ENCODE measurements at regions not wholly inside any gene's neighbourhood (a gene's known extent, or its start where the extent isn't known, plus 50 kb on each side); places are given as distances from the start of the nearest gene placed in this dataset.
"Not testable (repeated sequence)": the region's sequence is repeated elsewhere in the genome, so short reads cannot be mapped to it uniquely, and the experiment has no call there.

GRCh38 chr2:21895200-21895599 lies 771.4 kb downstream of the TDRD15 start:
- Histone ChIP-seq H3K36me3 (ENCODE audit: insufficient read depth, low read length) (no peaks in the 10 kb centered on the region), H3K9me2 (replicated peaks; ENCODE audit: insufficient read depth, low read length) (no peaks in the 10 kb centered on the region), H3K9me3 (ENCODE audit: low read length) (no peaks in the 10 kb centered on the region), H3K4me2 (ENCODE audit: low read depth, low read length, poor library complexity, severe bottlenecking) (no peak overlapping the region), H3K27ac (ENCODE audit: low read length) (no peak overlapping the region), H3K27me3 (ENCODE audit: low read length) (no peaks in the 10 kb centered on the region), H3K9ac (ENCODE audit: low read length) (no peak overlapping the region), H3K4me1 (ENCODE audit: low read length) (no peaks in the 10 kb centered on the region), H3K79me2 (ENCODE audit: low read length) (no peaks in the 10 kb centered on the region), H4K20me1 (ENCODE audit: insufficient read depth, low read depth, low read length) (no peaks in the 10 kb centered on the region), H2AFZ (ENCODE audit: low read length) (no peak overlapping the region), H3K4me3 (ENCODE audit: low read length) (no peak overlapping the region)
- no peak for DNase-seq

DNA sequence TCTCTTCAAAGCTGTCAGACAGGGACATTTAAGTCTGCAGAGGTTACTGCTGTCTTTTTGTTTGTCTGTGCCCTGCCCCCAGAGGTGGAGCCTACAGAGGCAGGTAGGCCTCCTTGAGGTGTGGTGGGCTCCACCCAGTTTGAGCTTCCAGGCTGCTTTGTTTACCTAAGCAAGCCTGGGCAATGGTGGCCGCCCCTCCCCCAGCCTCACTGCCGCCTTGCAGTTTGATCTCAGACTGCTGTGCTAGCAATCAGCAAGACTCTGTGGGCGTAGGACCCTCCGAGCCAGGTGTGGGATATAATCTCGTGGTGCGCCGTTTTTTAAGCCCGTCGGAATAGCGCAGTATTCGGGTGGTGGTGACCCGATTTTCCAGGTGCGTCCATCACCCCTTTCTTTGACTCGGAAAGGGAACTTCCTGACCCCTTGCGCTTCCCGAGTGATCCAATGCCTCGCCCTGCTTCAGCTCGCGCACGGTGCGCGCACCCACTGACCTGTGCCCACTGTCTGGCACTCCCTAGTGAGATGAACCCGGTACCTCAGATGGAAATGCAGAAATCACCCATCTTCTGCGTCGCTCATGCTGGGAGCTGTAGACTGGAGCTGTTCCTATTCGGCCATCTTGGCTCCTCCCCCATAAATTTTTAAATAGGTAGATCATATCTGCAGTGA lies 785.1 kb downstream of the TDRD15 start:
- H3K4me2 ChIP-seq (ENCODE audit: low read depth, low read length, poor library complexity, severe bottlenecking); H3K36me3 ChIP-seq (ENCODE audit: insufficient read depth, low read length); H3K4me1 ChIP-seq (ENCODE audit: low read length); H3K9me2 ChIP-seq (replicated peaks; ENCODE audit: insufficient read depth, low read length); H4K20me1 ChIP-seq (ENCODE audit: insufficient read depth, low read depth, low read length); DNase-seq; H3K27me3 ChIP-seq (ENCODE audit: low read length); H3K9me3 ChIP-seq (ENCODE audit: low read length); H3K79me2 ChIP-seq (ENCODE audit: low read length); H2AFZ ChIP-seq (ENCODE audit: low read length); H3K27ac ChIP-seq (ENCODE audit: low read length); H3K4me3 ChIP-seq (ENCODE audit: low read length); H3K9ac ChIP-seq (ENCODE audit: low read length): not testable (repeated sequence)

DNA sequence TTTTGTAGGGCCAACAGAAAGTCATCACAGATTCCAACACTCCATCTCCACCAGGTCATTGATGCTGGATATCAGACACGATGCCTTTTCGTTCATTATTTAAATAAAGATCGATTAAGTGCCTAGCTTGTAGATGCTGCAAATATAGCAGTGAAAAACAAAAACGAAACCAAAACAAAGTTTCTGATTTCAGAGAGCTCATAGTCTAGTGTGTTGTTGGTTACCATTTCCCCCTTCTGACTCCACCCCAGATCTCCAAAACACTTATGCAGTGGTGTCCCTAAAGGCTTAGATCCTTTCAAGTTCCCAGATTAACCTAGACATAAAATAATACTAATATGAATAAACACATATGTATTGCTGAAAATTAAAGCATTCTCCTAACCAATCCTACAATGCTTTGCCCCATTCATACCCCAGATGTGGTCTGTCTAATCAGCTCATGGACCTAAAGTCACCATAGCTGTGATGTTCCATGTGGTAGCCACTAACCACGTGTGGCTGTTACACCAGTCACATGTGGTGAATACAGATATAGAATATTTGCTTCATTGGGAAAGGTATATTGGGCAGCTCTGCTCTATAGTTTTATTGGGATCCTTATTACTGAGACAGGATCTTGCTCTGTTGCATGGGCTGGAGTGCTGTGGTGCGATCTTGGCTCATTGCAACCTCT lies 787.2 kb downstream of the TDRD15 start:
- H3K9ac ChIP-seq (ENCODE audit: low read length), result no peak overlapping the region
- no peaks in the 10 kb centered on the region for H3K36me3 ChIP-seq (ENCODE audit: insufficient read depth, low read length)
- no peaks in the 10 kb centered on the region for H3K9me2 ChIP-seq (replicated peaks; ENCODE audit: insufficient read depth, low read length)
- no peak overlapping the region for H3K4me2 ChIP-seq (ENCODE audit: low read depth, low read length, poor library complexity, severe bottlenecking)
- no peak for DNase-seq
- no peaks in the 10 kb centered on the region for H3K79me2 ChIP-seq (ENCODE audit: low read length)
- no peak overlapping the region for H2AFZ ChIP-seq (ENCODE audit: low read length)
- H3K9me3 ChIP-seq (ENCODE audit: low read length), result no peaks in the 10 kb centered on the region
- H3K4me3 ChIP-seq (ENCODE audit: low read length), result no peak overlapping the region
- no peak overlapping the region for H3K27ac ChIP-seq (ENCODE audit: low read length)
- no peaks in the 10 kb centered on the region for H4K20me1 ChIP-seq (ENCODE audit: insufficient read depth, low read depth, low read length)
- H3K4me1 ChIP-seq (ENCODE audit: low read length), result no peaks in the 10 kb centered on the region
- no peaks in the 10 kb centered on the region for H3K27me3 ChIP-seq (ENCODE audit: low read length)

GRCh38 chr2:21912405-21912804 lies 788.6 kb downstream of the TDRD15 start:
- no peaks in the 10 kb centered on the region for H3K9me3 ChIP-seq (ENCODE audit: low read length)

DNA sequence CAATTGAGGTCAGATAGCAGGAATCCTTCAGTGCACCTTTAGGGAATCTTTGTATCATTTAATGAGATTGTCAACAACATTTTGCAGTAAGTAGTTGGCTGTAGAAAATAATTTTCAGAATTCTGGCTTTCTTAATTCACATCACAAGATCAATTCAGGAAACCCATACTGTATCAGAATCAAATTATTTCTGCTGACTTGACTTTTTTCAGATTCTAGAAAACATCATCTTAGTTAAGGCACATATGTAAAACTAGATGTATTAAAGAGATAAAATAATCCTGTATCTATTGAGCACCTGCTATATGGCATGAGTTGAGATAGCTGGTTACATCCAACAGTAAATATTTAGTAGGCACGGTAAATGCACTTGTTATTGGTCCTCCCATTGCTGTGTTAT lies 791.4 kb downstream of the TDRD15 start:
- no peaks in the 10 kb centered on the region for H3K79me2 ChIP-seq (ENCODE audit: low read length)
- H3K27ac ChIP-seq (ENCODE audit: low read length), result no peak overlapping the region
- no peaks in the 10 kb centered on the region for H3K9me2 ChIP-seq (replicated peaks; ENCODE audit: insufficient read depth, low read length)
- no peaks in the 10 kb centered on the region for H3K9me3 ChIP-seq (ENCODE audit: low read length)
- H3K36me3 ChIP-seq (ENCODE audit: insufficient read depth, low read length), result no peaks in the 10 kb centered on the region
- H2AFZ ChIP-seq (ENCODE audit: low read length), result no peak overlapping the region
- no peak overlapping the region for H3K4me2 ChIP-seq (ENCODE audit: low read depth, low read length, poor library complexity, severe bottlenecking)
- no peak overlapping the region for H3K4me3 ChIP-seq (ENCODE audit: low read length)
- DNase-seq, result no peak
- no peaks in the 10 kb centered on the region for H3K27me3 ChIP-seq (ENCODE audit: low read length)
- H4K20me1 ChIP-seq (ENCODE audit: insufficient read depth, low read depth, low read length), result no peaks in the 10 kb centered on the region
- H3K9ac ChIP-seq (ENCODE audit: low read length), result no peak overlapping the region
- no peaks in the 10 kb centered on the region for H3K4me1 ChIP-seq (ENCODE audit: low read length)

More at GRCh38 chr2:21912405-21912804, 788.6 kb downstream of the TDRD15 start:
- Histone ChIP-seq H3K27ac (ENCODE audit: low read length) (no peak overlapping the region), H3K27me3 (ENCODE audit: low read length) (no peaks in the 10 kb centered on the region), H3K36me3 (ENCODE audit: insufficient read depth, low read length) (no peaks in the 10 kb centered on the region), H3K4me3 (ENCODE audit: low read length) (no peak overlapping the region), H3K79me2 (ENCODE audit: low read length) (no peaks in the 10 kb centered on the region), H2AFZ (ENCODE audit: low read length) (no peak overlapping the region), H3K4me1 (ENCODE audit: low read length) (no peaks in the 10 kb centered on the region), H3K4me2 (ENCODE audit: low read depth, low read length, poor library complexity, severe bottlenecking) (no peak overlapping the region), H4K20me1 (ENCODE audit: insufficient read depth, low read depth, low read length) (no peaks in the 10 kb centered on the region), H3K9ac (ENCODE audit: low read length) (no peak overlapping the region), H3K9me2 (replicated peaks; ENCODE audit: insufficient read depth, low read length) (no peaks in the 10 kb centered on the region)
- DNase-seq, result no peak

- H3K27me3 ChIP-seq (ENCODE audit: low read length), result no peaks in the 10 kb centered on the region
Observed at GRCh38 chr2:21916934-21917522, 793.3 kb downstream of the TDRD15 start.

GRCh38 chr2:21920721-21921120 lies 797.0 kb downstream of the TDRD15 start:
- Histone ChIP-seq H3K4me2 (ENCODE audit: low read depth, low read length, poor library complexity, severe bottlenecking) (no peak overlapping the region), H3K36me3 (ENCODE audit: insufficient read depth, low read length) (no peaks in the 10 kb centered on the region), H4K20me1 (ENCODE audit: insufficient read depth, low read depth, low read length) (no peaks in the 10 kb centered on the region), H3K27me3 (ENCODE audit: low read length) (no peaks in the 10 kb centered on the region), H3K9ac (ENCODE audit: low read length) (no peak overlapping the region), H3K4me1 (ENCODE audit: low read length) (no peaks in the 10 kb centered on the region), H2AFZ (ENCODE audit: low read length) (no peak overlapping the region), H3K9me2 (replicated peaks; ENCODE audit: insufficient read depth, low read length) (no peaks in the 10 kb centered on the region), H3K79me2 (ENCODE audit: low read length) (no peaks in the 10 kb centered on the region), H3K9me3 (ENCODE audit: low read length) (no peaks in the 10 kb centered on the region; the same call in 1 of the 2 replicates), H3K27ac (ENCODE audit: low read length) (no peak overlapping the region), H3K4me3 (ENCODE audit: low read length) (no peak overlapping the region)
- DNase-seq, result no peak

More at GRCh38 chr2:21916934-21917522, 793.3 kb downstream of the TDRD15 start:
- Histone ChIP-seq H3K27ac (ENCODE audit: low read length) (no peak overlapping the region), H3K4me1 (ENCODE audit: low read length) (no peaks in the 10 kb centered on the region), H3K9ac (ENCODE audit: low read length) (no peak overlapping the region), H3K36me3 (ENCODE audit: insufficient read depth, low read length) (no peaks in the 10 kb centered on the region), H3K79me2 (ENCODE audit: low read length) (no peaks in the 10 kb centered on the region), H3K4me2 (ENCODE audit: low read depth, low read length, poor library complexity, severe bottlenecking) (no peak overlapping the region), H3K4me3 (ENCODE audit: low read length) (no peak overlapping the region), H3K9me3 (ENCODE audit: low read length) (no peaks in the 10 kb centered on the region), H2AFZ (ENCODE audit: low read length) (no peak overlapping the region), H4K20me1 (ENCODE audit: insufficient read depth, low read depth, low read length) (no peaks in the 10 kb centered on the region), H3K9me2 (replicated peaks; ENCODE audit: insufficient read depth, low read length) (no peaks in the 10 kb centered on the region)
- DNase-seq, result no peak

DNA sequence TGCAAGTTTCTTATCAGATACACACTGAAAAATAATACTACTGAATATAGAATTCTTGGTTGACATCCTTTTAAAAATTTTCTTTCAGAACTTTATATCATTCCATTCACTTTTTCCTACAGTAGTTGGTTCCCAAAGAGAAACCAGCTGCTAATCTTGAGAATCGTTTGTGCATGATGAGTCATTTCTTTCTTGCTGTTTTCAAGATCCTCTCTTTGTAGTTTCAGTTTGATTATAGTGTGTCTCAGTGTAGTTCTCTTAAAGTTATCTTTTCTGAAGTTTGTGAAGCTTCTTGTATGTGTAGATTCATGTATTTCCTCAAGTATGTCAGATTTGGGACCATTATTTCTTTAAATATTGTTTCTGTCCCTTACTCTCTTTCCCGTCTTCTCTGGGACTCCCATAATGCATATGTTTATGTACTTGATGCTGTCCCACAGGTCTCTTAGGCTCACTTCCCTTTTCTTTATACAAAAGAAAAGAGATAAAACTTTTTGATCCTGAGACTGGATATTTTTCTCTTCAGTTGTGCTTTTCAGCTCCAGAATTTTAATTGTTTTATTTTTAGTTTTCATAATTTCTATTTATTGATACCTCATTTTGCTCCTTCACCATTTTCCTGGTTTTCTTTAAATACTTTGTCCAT lies 801.0 kb downstream of the TDRD15 start:
- no peaks in the 10 kb centered on the region for H3K4me1 ChIP-seq (ENCODE audit: low read length)
- H3K36me3 ChIP-seq (ENCODE audit: insufficient read depth, low read length), result no peaks in the 10 kb centered on the region
- H4K20me1 ChIP-seq (ENCODE audit: insufficient read depth, low read depth, low read length), result no peaks in the 10 kb centered on the region
- H3K9ac ChIP-seq (ENCODE audit: low read length), result no peak overlapping the region
- no peaks in the 10 kb centered on the region; the same call in 1 of the 2 replicates for H3K9me3 ChIP-seq (ENCODE audit: low read length)
- no peak overlapping the region for H3K4me2 ChIP-seq (ENCODE audit: low read depth, low read length, poor library complexity, severe bottlenecking)
- no peaks in the 10 kb centered on the region for H3K79me2 ChIP-seq (ENCODE audit: low read length)
- no peak for DNase-seq
- no peaks in the 10 kb centered on the region for H3K9me2 ChIP-seq (replicated peaks; ENCODE audit: insufficient read depth, low read length)
- H3K27ac ChIP-seq (ENCODE audit: low read length), result no peak overlapping the region
- H2AFZ ChIP-seq (ENCODE audit: low read length), result no peak overlapping the region
- H3K27me3 ChIP-seq (ENCODE audit: low read length), result no peaks in the 10 kb centered on the region
- H3K4me3 ChIP-seq (ENCODE audit: low read length), result no peak overlapping the region

Data from Karpas-422 (cell line).